ENCODE measurements at regions not wholly inside any gene's neighbourhood (a gene's known extent, or its start where the extent isn't known, plus 50 kb on each side); places are given as distances from the start of the nearest gene placed in this dataset.

DNA sequence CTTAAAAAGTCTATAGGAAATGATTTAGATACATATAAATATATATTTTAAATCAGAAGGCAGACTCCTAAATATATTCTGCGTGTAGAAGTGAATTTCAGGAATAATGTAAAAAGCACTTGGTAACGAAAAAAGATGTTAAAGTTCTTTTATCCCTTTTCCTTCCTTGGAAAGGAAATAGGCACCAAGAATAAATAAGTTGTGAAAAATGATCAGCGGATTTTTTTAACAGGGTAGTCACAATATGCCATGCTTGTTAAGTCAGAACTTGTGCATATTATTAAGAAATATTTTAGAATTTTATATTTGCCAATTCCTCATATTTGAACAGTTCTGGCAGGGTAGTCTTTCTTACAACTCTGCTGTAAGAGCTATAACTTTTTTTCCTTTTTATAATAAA, 173.8 kb downstream of the CD83 start:
- TF ChIP-seq KLF16 (tag by site-specific recombination; IDR thresholded peaks at IDR 0.05) (no peak), ZBTB49 (tag by site-specific recombination; IDR thresholded peaks at IDR 0.05; ENCODE audit: low read depth) (no peak), ZNF777 (tag by site-specific recombination; IDR thresholded peaks at IDR 0.05; ENCODE audit: borderline replicate concordance) (no peak)
- TF ChIP-seq, protein P1, sequence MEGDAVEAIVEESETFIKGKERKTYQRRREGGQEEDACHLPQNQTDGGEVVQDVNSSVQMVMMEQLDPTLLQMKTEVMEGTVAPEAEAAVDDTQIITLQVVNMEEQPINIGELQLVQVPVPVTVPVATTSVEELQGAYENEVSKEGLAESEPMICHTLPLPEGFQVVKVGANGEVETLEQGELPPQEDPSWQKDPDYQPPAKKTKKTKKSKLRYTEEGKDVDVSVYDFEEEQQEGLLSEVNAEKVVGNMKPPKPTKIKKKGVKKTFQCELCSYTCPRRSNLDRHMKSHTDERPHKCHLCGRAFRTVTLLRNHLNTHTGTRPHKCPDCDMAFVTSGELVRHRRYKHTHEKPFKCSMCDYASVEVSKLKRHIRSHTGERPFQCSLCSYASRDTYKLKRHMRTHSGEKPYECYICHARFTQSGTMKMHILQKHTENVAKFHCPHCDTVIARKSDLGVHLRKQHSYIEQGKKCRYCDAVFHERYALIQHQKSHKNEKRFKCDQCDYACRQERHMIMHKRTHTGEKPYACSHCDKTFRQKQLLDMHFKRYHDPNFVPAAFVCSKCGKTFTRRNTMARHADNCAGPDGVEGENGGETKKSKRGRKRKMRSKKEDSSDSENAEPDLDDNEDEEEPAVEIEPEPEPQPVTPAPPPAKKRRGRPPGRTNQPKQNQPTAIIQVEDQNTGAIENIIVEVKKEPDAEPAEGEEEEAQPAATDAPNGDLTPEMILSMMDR (tag by site-specific recombination; IDR thresholded peaks at IDR 0.05), result no peak
